GM21447 (cell line): ENCODE measurements at regions not wholly inside any gene's neighbourhood (a gene's known extent, or its start where the extent isn't known, plus 50 kb on each side); places are given as distances from the start of the nearest gene placed in this dataset.
"Not testable (repeated sequence)": the region's sequence is repeated elsewhere in the genome, so short reads cannot be mapped to it uniquely, and the experiment has no call there.

Experiments
- ATAC-seq: cut with Tn5 transposase; IDR thresholded peaks from one replicate; pipeline ENCODE4 v1.9.1; 2021; ENCODE audit not compliant: unreplicated experiment

- no peak for ATAC-seq
Observed at GRCh38 chr3:130800829-130801228, 54.2 kb upstream of the PIK3R4 start.

DNA sequence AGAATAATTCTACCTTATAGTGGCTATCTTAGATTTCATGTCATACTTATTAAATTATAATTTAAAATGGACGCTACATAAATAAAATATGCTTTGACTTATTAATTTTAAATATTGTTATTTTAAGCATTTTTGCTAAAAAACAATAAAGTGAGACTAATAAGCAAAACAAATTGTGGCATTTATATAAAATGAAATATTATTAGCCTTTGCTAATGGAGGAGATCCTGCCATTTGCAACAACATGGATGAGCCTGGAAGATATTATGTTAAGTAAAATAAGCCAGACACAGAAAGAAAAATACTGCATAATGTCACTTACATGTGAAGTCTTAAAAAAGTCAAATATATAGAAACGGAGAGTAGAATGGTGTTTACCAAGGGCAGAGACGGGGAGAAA is 54.8 kb upstream of the PIK3R4 start:
- no peak for ATAC-seq

GRCh38 chr3:130811557-130811956 is 64.9 kb upstream of the PIK3R4 start:
- ATAC-seq = no peak

DNA sequence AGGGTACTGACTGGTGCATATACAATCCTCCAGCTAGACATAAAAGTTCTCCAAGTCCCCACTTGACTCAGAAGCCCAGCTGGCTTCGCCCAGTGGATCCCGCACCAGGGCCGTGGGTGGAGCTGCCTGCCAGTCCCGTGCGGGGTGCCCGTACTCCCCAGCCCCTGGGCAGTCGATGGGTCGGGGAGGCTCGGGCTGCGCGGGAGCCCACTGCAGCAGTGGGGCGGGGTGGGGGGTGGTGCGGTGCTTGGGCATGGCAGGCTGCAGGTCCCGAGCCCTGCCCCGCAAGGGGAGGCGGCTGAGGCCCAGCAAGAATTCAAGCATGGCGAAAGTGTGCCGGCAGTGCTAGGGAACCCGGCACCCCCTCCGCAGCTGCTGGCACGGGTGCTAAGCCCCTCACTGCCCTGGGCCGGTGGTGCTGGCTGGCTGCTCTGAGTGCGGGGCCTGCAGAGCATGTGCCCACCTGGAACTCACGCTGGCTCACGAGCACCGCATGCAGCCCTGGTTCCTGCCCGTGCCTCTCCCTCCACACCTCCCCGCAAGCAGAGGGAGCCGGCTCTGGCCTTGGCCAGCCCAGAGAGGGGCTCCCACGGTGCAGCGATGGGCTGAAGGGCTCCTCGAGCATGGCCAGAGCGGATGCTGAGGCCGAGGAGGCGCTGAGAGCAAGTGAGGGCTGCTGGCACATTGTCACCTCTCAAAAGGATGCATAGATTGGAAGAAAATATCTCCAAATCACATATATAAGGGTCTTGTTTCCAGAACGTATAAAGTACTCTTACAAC is 68.3 kb upstream of the PIK3R4 start:
- ATAC-seq = no peak

DNA sequence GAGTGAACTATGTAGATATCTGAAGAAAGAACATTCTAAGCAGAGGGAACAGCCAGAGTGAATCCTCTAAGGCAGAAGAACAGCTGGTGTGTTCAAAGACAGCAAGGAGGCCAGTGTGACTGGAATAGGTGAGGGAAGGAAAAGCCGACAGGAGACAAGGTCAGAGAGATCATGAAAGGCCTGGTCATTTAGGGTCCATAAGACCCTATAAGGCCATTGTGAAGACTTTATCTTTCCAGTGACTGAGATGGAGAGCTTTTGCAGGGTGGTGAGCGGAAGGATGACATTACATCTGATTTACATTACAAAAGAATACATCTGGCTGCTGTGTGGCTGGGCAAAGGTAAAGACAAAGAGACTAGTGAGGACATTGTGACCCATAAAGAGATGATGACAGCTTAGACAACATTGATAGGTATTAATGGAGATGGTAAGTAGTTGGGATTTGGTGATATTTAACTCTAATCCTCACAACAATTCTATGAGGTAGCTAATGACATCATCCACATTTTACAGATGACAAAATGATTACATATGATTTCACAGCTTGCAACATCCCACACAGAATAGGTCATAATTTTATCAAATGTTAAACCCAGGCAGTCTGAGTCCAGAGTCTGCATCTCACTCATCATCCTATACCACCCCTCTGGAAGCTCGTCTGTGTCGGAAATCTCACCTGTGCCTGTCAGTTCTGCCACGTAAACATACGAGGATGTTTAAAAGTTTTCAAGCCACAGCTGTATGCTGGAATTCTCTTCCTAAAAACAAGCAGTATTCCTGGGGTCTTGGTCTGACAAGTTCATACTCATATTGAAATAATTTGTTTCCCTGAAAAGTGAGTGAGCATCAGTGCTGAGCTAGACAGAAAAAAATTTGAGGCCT is 70.2 kb upstream of the PIK3R4 start:
- no peak for ATAC-seq

DNA sequence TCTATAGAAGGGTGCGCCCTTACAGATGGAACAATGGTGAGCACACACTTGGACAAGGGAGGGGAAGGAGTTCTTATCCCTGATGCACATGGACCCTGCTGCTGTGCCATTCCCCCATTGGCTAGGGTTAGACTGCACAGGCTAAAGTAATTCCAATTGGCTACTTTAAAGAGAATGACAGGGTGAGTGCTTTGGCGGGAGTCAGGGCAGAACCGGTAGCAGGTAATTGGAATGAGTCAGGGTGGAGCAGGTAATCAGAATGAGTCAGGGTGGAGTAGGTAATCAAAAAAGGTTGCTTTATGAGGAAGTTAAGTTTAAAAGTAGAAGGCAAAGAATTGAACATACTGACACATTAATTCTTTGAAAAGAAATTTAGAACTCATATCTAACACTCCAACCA is 71.4 kb upstream of the PIK3R4 start:
- ATAC-seq = not testable (repeated sequence)

GRCh38 chr3:130820976-130821375 is 72.9 kb upstream of the ATP2C1 start:
- no peak for ATAC-seq

DNA sequence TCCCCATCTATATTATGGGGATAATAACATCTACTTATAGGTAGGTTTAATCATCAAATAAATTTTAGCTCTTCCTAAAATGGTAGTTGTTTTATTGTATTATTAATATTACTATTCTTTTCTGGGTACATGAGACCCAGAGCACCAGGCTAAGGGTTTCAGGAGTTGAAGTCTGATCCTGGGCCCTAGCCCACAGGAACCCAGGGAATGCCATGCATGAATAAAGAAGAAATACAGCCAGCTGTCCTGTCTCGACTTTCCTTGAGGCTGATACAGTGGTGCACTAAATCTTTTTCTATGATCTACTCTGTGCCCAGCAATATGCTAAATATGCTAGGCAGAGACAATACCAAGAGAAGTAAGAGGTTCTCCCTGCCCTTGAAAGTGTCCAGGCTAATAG is 72.1 kb upstream of the ATP2C1 start:
- no peak for ATAC-seq

DNA sequence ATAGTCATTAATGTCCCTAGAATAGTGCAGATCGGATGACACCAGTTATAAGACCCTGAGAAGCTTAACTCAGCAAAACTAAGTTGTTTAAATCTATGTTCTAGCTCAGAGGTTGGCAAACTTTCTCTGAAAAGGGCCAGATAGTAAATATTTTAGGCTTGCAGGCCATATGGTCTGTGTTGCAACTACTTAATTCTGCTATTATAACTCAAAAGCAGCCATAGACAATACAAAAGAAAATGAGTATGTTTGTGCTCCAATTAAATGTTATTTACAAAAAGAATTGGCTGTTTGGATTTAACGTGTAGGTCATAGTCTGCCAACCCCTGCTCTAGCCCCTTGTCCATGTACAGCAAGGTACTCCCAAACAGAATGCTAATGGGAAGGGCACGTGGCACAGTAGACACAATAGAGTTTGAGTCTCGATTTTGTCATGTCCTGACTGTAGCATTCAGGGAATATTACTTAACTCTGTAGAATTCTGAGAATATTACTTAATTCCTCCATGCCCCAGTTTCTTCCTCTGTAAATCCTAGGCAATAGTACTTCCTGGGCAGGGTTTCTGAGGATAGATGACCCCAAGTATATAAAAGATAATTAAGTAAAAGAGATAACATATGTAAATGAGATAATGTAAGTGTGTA is 70.5 kb upstream of the ATP2C1 start:
- ATAC-seq = no peak

DNA sequence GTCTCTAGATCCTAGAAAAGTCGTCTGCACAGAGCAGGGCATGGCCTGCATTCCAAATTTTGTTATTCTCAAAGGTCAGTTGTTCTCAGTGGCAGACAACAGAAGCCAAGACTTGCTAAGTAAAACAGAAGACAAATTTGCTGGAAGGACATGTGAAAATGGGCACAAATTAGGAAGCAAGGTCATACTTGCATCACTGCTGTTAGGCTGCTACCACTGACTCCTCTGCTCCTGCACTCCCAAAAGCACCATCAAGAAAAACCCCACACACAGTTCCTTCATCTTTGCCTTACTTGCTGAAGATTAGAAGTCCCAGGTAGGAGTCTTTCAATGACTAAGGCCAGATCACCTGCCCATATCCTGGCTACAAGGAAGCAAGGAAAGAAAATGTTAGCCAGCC is 69.9 kb upstream of the ATP2C1 start:
- no peak for ATAC-seq

GRCh38 chr3:130825762-130826299 is 68.1 kb upstream of the ATP2C1 start:
- no peak for ATAC-seq

DNA sequence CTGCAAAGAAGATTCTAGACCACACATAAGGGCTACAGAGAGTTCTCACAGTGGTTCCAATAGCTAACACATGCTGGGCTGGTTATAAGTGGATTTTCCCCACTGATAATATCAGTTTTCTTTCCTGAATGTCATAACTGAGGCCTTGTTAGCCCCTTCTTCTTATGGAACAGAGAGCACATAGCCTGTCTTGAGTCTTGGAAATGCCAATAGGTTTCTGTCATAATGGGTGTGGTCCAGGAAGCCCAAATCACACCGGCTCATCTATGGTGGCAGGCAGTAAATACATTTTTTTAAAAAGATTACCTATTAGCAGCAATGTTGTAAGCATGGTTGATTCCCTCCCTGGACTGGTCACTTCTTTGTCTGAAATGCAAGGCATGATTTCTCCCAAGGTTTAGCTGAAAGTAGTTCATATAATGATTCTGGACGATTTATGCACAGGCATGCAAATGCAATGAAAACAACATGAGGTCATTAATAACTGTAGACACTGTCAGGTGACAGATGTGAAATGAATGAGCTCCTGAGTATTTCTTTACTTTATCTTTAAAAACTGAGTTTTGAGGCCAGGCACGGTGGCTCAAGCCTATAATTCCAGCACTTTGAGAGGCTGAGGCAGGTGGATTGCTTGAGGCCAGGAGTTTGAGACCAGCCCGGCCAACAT is 67.2 kb upstream of the ATP2C1 start:
- no peak for ATAC-seq

DNA sequence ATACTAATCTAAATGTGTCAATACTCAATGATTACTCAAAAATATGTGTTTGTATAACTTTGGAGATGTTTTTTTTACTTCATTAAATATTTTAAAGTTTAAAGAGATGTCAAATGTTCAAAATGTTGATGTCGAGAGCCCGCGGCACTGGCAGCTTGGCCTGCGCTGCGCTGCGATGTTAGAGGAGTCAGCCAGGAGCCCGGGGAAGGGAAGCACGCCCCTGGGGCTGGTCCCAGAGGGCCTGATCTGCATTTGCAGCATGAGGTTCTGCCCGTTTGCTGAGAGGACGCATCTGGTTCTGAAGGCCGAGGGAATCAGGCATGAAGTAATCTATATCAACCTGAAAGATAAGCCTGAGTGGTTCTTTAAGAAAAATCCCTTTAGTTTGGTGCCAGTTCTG is 66.4 kb upstream of the ATP2C1 start:
- ATAC-seq = no peak

- no peak for ATAC-seq
Observed at GRCh38 chr3:130828948-130829947, 64.6 kb upstream of the ATP2C1 start.

GRCh38 chr3:130831719-130832400 is 62.0 kb upstream of the ATP2C1 start:
- ATAC-seq = no peak

DNA sequence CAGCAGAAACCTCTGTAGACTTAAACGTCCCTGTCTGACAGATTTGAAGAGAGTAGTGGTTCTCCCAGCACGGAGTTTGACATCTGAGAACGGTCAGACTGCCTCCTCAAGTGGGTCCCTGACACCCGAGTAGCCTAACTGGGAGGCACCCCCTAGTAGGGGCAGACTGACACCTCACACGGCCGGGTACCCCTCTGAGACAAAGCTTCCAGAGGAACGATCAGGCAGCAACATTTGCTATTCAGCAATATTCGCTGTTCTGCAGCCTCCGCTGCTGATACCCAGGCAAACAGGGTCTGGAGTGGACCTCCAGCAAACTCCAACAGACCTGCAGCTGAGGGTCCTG is 61.5 kb upstream of the ATP2C1 start:
- not testable (repeated sequence) for ATAC-seq

DNA sequence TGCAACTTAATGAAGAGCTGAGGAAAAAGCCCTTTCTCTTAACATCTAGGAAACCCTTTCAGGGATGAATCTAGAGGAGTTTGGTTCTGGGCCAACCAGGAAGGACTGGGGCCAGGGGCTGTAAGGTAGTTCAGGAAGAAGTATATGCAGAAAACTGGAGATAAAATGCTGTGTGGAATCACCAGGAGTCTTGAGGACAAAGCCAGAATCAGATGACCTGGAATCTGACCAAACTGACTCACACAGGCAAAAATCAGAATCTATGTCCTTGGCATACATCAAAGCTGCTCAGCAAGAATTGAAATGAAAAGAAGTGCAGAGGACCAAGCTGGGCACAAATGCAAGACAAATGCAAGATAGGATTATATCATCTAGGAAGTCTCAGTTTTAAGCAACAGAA is 59.4 kb upstream of the ATP2C1 start:
- ATAC-seq = no peak

GRCh38 chr3:130835483-130835882 is 58.4 kb upstream of the ATP2C1 start:
- no peak for ATAC-seq

- ATAC-seq = no peak
Observed at GRCh38 chr3:130838898-130839600, 54.8 kb upstream of the ATP2C1 start.
